ENCODE measurements at regions not wholly inside any gene's neighbourhood (a gene's known extent, or its start where the extent isn't known, plus 50 kb on each side); places are given as distances from the start of the nearest gene placed in this dataset.

- H3K4me3 ChIP-seq (ENCODE audit: low read depth, low read length), result no peak overlapping the region
- no peak for TF ChIP-seq CTCF (IDR thresholded peaks at IDR 0.05; ENCODE audit: borderline replicate concordance, insufficient read depth, low read depth, low read length)
Measured at GRCh38 chr4:1492651-1493539, 86.7 kb upstream of the NKX1-1 start.

- H3K4me3 ChIP-seq (ENCODE audit: low read depth, low read length), result no peak overlapping the region
- no peak for TF ChIP-seq CTCF (IDR thresholded peaks at IDR 0.05; ENCODE audit: borderline replicate concordance, insufficient read depth, low read depth, low read length)
Measured at GRCh38 chr4:1492142-1492457, 85.9 kb upstream of the NKX1-1 start.

- TF ChIP-seq CTCF (IDR thresholded peaks at IDR 0.05; ENCODE audit: borderline replicate concordance, insufficient read depth, low read depth, low read length), result no peak
- no peak overlapping the region for H3K4me3 ChIP-seq (ENCODE audit: low read depth, low read length)
Measured at GRCh38 chr4:1491328-1492141, 85.3 kb upstream of the NKX1-1 start.

GRCh38 chr4:1490654-1491327 is 84.5 kb upstream of the NKX1-1 start:
- no peak for TF ChIP-seq CTCF (IDR thresholded peaks at IDR 0.05; ENCODE audit: borderline replicate concordance, insufficient read depth, low read depth, low read length)
- no peak overlapping the region for H3K4me3 ChIP-seq (ENCODE audit: low read depth, low read length)

- H3K4me3 ChIP-seq (ENCODE audit: low read depth, low read length), result no peak overlapping the region
- TF ChIP-seq CTCF (IDR thresholded peaks at IDR 0.05; ENCODE audit: borderline replicate concordance, insufficient read depth, low read depth, low read length), result no peak
Measured at GRCh38 chr4:1490011-1490653, 83.9 kb upstream of the NKX1-1 start.

GRCh38 chr4:1489639-1489995 is 83.4 kb upstream of the NKX1-1 start:
- no peak overlapping the region for H3K4me3 ChIP-seq (ENCODE audit: low read depth, low read length)
- no peak for TF ChIP-seq CTCF (IDR thresholded peaks at IDR 0.05; ENCODE audit: borderline replicate concordance, insufficient read depth, low read depth, low read length)

Measured in GM12875 (cell line).